HG03097 (cell line): ENCODE measurements at regions not wholly inside any gene's neighbourhood (a gene's known extent, or its start where the extent isn't known, plus 50 kb on each side); places are given as distances from the start of the nearest gene placed in this dataset.

Source experiments
- ATAC-seq: cut with Tn5 transposase; IDR thresholded peaks from one replicate; pipeline ENCODE4 v1.9.1; 2021; ENCODE audit not compliant: unreplicated experiment, low FRiP score

GRCh38 chr4:124610211-124610610 is 102.3 kb downstream of the ANKRD50 start:
- no peak for ATAC-seq
